H9 (cell line): ENCODE measurements at regions not wholly inside any gene's neighbourhood (a gene's known extent, or its start where the extent isn't known, plus 50 kb on each side); places are given as distances from the start of the nearest gene placed in this dataset.

ENCODE experiments used
- DNase-seq: peaks from one replicate; pipeline ENCODE4 v3.0.0-alpha.2; 2017
- H2AFZ ChIP-seq: one replicate; pipeline ENCODE4 v1.6.1; 2013; ENCODE audit warnings: mild to moderate bottlenecking, low read length, control low read depth, moderate library complexity
- H2AK5ac ChIP-seq: 2 replicates; pipeline ENCODE4 v1.6.1; 2013; ENCODE audit warnings: low read length, control low read depth, mixed read lengths; ENCODE audit not compliant: insufficient read length
- H2BK120ac ChIP-seq: one replicate; pipeline ENCODE4 v1.6.1; 2013; ENCODE audit warnings: low read depth, mild to moderate bottlenecking, low read length, control low read depth, inconsistent platforms; ENCODE audit not compliant: poor library complexity, severe bottlenecking
- H2BK12ac ChIP-seq: 2 replicates; pipeline ENCODE4 v1.6.1; 2013; ENCODE audit warnings: low read length, control low read depth, mixed read lengths, low read depth; ENCODE audit not compliant: insufficient read length
- H2BK15ac ChIP-seq: 2 replicates; pipeline ENCODE4 v1.6.1; 2013; ENCODE audit warnings: low read depth, low read length, control low read depth
- H2BK20ac ChIP-seq: one replicate; pipeline ENCODE4 v1.6.1; 2013; ENCODE audit warnings: low read depth, mild to moderate bottlenecking, low read length, control low read depth, inconsistent platforms; ENCODE audit not compliant: poor library complexity, severe bottlenecking
- H2BK5ac ChIP-seq: 2 replicates; pipeline ENCODE4 v1.6.1; 2013; ENCODE audit warnings: low read length, control low read depth, mixed read lengths; ENCODE audit not compliant: insufficient read length
- H3K14ac ChIP-seq: 2 replicates; pipeline ENCODE4 v1.6.1; 2013; ENCODE audit warnings: low read length, control low read depth; ENCODE audit not compliant: insufficient read depth
- H3K18ac ChIP-seq: 2 replicates; pipeline ENCODE4 v1.6.1; 2013; ENCODE audit warnings: low read depth, mild to moderate bottlenecking, mixed read lengths, low read length, control low read depth; ENCODE audit not compliant: insufficient read length
- H3K23ac ChIP-seq: 2 replicates; pipeline ENCODE4 v1.6.1; 2013; ENCODE audit warnings: low read length, control low read depth, mixed read lengths, low read depth; ENCODE audit not compliant: insufficient read length
- H3K23me2 ChIP-seq: 2 replicates; pipeline ENCODE4 v1.6.1; 2013; ENCODE audit warnings: low read depth, mild to moderate bottlenecking, mixed read lengths, low read length, control low read depth; ENCODE audit not compliant: insufficient read length, poor library complexity, severe bottlenecking
- H3K27ac ChIP-seq: 2 replicates; pipeline ENCODE4 v1.5.1; 2013; ENCODE audit warnings: low read length, control low read depth, mixed read lengths, low read depth; ENCODE audit not compliant: insufficient read length
- H3K27me3 ChIP-seq: 2 replicates; pipeline ENCODE4 v1.6.1; 2013; ENCODE audit warnings: low read length, control low read depth, inconsistent platforms; ENCODE audit not compliant: insufficient read depth
- H3K4ac ChIP-seq: 2 replicates; pipeline ENCODE4 v1.6.1; 2013; ENCODE audit warnings: low read depth, mild to moderate bottlenecking, control low read depth, inconsistent platforms, low read length, moderate library complexity
- H3K4me1 ChIP-seq: 2 replicates; pipeline ENCODE4 v1.6.1; 2013; ENCODE audit warnings: low read length, control low read depth, inconsistent platforms; ENCODE audit not compliant: insufficient read depth
- H3K4me2 ChIP-seq: 2 replicates; pipeline ENCODE4 v1.6.1; 2013; ENCODE audit warnings: low read length, control low read depth, mixed read lengths; ENCODE audit not compliant: insufficient read length, insufficient read depth
- H3K56ac ChIP-seq: 2 replicates; pipeline ENCODE4 v1.6.1; 2013; ENCODE audit warnings: low read depth, mild to moderate bottlenecking, mixed read lengths, low read length, control low read depth; ENCODE audit not compliant: insufficient read length
- H3K79me1 ChIP-seq: 2 replicates; pipeline ENCODE4 v1.6.1; 2013; ENCODE audit warnings: low read depth, mild to moderate bottlenecking, moderate library complexity, low read length, control low read depth, inconsistent platforms; ENCODE audit not compliant: insufficient read depth, poor library complexity, severe bottlenecking
- H3K79me2 ChIP-seq: 2 replicates; pipeline ENCODE4 v1.6.1; 2013; ENCODE audit warnings: low read length, control low read depth, inconsistent platforms; ENCODE audit not compliant: insufficient read depth
- H3K9ac ChIP-seq: 2 replicates; pipeline ENCODE4 v1.6.1; 2013; ENCODE audit warnings: low read length, control low read depth, mixed read lengths; ENCODE audit not compliant: insufficient read length; ENCODE audit errors: extremely low read depth
- H3K9me3 ChIP-seq: one replicate; pipeline ENCODE4 v1.6.1; 2013; ENCODE audit warnings: low read depth, low read length, inconsistent platforms; ENCODE audit not compliant: control insufficient read depth
- H3T11ph ChIP-seq: one replicate; pipeline ENCODE4 v1.6.1; 2013; ENCODE audit warnings: mild to moderate bottlenecking, low read length, control low read depth, inconsistent platforms
- H4K20me1 ChIP-seq: one replicate; pipeline ENCODE4 v1.6.1; 2013; ENCODE audit not compliant: control insufficient read depth, insufficient read length, insufficient read depth
- H4K5ac ChIP-seq: 2 replicates; pipeline ENCODE4 v1.6.1; 2013; ENCODE audit warnings: low read depth, mild to moderate bottlenecking, mixed read lengths, low read length, control low read depth; ENCODE audit not compliant: insufficient read length
- H4K8ac ChIP-seq: replicated peaks from 2 replicates; pipeline ENCODE4 v1.6.1; 2013; ENCODE audit warnings: low read length, control low read depth, mixed read lengths, low read depth; ENCODE audit not compliant: insufficient read length
- H4K91ac ChIP-seq: 2 replicates; pipeline ENCODE4 v1.6.1; 2013; ENCODE audit warnings: low read depth, mild to moderate bottlenecking, moderate library complexity, mixed read lengths, low read length, control low read depth; ENCODE audit not compliant: insufficient read length
- H3K27ac Mint-ChIP-seq, 3 experiments: 2 replicates in 2 of 3; 3 replicates in 1 of 3; pipeline ENCODE4 v1.8.0; 2020 to 2021; ENCODE audit warnings: mixed read lengths in 3 of 3, mild to moderate bottlenecking in 1 of 3, moderate library complexity in 1 of 3
- H3K27me3 Mint-ChIP-seq: 2 replicates; pipeline ENCODE4 v1.8.0; 2021; ENCODE audit warnings: low read depth, mild to moderate bottlenecking, moderate library complexity, mixed read lengths
- H3K36me3 Mint-ChIP-seq, 3 experiments: 2 replicates in 2 of 3; 3 replicates in 1 of 3; pipeline ENCODE4 v1.8.0; 2020 to 2021; ENCODE audit warnings: low read depth in 3 of 3, mixed read lengths in 3 of 3; ENCODE audit not compliant: insufficient read depth in 1 of 3
- H3K4me1 Mint-ChIP-seq, 2 experiments: 2 replicates each; pipeline ENCODE4 v1.8.0; 2020; ENCODE audit warnings: mixed read lengths in 2 of 2
- H3K4me3 Mint-ChIP-seq, 2 experiments: 2 replicates in 1 of 2; 3 replicates in 1 of 2; pipeline ENCODE4 v1.8.0; 2020 to 2021; ENCODE audit warnings: mild to moderate bottlenecking in 2 of 2, mixed read lengths in 2 of 2, moderate library complexity in 1 of 2
- H3K9me3 Mint-ChIP-seq, 2 experiments: 2 replicates in 1 of 2; 3 replicates in 1 of 2; pipeline ENCODE4 v1.8.0; 2020; ENCODE audit warnings: mild to moderate bottlenecking in 2 of 2, mixed read lengths in 2 of 2, moderate library complexity in 1 of 2
- WGBS: extraction: QIAGEN DNeasy Blood & Tissue Kit; methylation state at CpG from one replicate; pipeline ENCODE4 v1.1.7; 2013; ENCODE audit warnings: missing lambda C conversion rate, low lambda C conversion rate, mixed read lengths; ENCODE audit not compliant: insufficient read length; ENCODE audit errors: extremely low coverage; 5-methylcytosine and 5-hydroxymethylcytosine counted together
- TF ChIP-seq, protein P1 (sequence below): fragments of 200-600 bp; sonication (generic); conservative IDR thresholded peaks from 3 replicates; pipeline ENCODE4 v1.8.0; 2021; ENCODE audit warnings: antibody characterized with exemption, mild to moderate bottlenecking

DNA sequence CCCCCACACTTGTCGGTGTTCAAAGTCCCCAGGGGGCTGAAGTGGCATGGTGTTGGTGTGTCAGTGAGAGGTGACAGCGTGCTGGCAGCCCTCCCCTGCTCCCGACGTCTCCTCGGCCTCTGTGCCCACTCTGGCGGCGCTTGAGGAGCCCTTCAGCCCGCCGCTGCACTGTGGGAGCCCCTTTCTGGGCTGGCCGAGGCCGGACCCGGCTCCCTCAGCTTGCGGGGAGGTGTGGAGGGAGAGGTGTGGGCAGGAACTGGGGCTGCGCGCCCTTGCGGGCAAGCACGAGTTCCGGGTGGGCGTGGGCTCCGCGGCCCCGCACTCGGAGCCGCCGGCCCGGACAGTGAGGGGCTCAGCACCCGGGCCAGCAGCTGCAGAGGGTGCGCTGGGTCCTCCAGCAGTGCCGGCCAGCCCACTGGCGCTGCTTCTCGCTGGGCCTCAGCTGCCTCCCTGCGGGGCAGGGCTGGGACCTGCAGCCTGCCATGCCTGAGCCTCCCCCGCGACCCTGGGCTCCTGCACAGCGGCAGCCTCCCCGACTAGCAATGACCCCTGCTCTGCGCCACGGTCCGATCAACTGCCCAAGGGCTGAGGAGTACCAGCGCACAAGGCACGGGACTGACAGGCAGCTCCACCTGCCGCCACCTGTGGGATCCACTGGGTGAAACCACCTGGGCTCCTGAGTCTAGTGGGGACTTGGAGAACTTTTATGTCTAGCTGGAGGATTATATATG is 224.1 kb upstream of the RIOK2 start:
- Histone ChIP-seq H2BK20ac (no peak overlapping the region), H2BK15ac (no peak overlapping the region), H4K91ac (no peak overlapping the region), H3K4me1 (no peaks in the 10 kb centered on the region; the same call in 1 of the 2 replicates), H3K79me1 (no peaks in the 10 kb centered on the region), H2BK120ac (no peak overlapping the region), H2AFZ (no peak overlapping the region), H3K9ac (no peak overlapping the region), H3K18ac (no peak overlapping the region), H3K9me3 (no peaks in the 10 kb centered on the region), H4K8ac (no peak overlapping the region), H2BK5ac (no peak overlapping the region), H3K56ac (no peak overlapping the region), H3T11ph (no peak overlapping the region), H3K14ac (no peak overlapping the region), H3K4ac (no peak overlapping the region), H4K5ac (no peak overlapping the region), H4K20me1 (no peaks in the 10 kb centered on the region), H3K27me3 (no peaks in the 10 kb centered on the region), H2AK5ac (no peak overlapping the region), H3K23ac (no peak overlapping the region), H3K23me2 (no peaks in the 10 kb centered on the region), H2BK12ac (no peak overlapping the region), H3K79me2 (no peaks in the 10 kb centered on the region), H3K4me2 (no peak overlapping the region), H3K27ac (no peak overlapping the region)
- TF ChIP-seq, protein P1, sequence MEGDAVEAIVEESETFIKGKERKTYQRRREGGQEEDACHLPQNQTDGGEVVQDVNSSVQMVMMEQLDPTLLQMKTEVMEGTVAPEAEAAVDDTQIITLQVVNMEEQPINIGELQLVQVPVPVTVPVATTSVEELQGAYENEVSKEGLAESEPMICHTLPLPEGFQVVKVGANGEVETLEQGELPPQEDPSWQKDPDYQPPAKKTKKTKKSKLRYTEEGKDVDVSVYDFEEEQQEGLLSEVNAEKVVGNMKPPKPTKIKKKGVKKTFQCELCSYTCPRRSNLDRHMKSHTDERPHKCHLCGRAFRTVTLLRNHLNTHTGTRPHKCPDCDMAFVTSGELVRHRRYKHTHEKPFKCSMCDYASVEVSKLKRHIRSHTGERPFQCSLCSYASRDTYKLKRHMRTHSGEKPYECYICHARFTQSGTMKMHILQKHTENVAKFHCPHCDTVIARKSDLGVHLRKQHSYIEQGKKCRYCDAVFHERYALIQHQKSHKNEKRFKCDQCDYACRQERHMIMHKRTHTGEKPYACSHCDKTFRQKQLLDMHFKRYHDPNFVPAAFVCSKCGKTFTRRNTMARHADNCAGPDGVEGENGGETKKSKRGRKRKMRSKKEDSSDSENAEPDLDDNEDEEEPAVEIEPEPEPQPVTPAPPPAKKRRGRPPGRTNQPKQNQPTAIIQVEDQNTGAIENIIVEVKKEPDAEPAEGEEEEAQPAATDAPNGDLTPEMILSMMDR: no peak
- H3K27ac Mint-ChIP-seq: no peak overlapping the region
- H3K36me3 Mint-ChIP-seq: peaks cover 8 to 20% (median 9%) of the 10 kb centered on the region in 3 experiments; a peak in 6 of 7 replicates
- WGBS: no CpG with 5 or more reads among the region's 42 CpGs
- no peak for DNase-seq
- no peak overlapping the region; a peak in 1 of 5 replicates for H3K4me3 Mint-ChIP-seq
- no peaks in the 10 kb centered on the region; the same call in 1 of the 2 replicates for H3K27me3 Mint-ChIP-seq
- peaks cover 4 to 12% of the 10 kb centered on the region in 2 experiments; a peak in 4 of 5 replicates for H3K9me3 Mint-ChIP-seq
- peaks cover 12 to 16% of the 10 kb centered on the region in 2 experiments for H3K4me1 Mint-ChIP-seq
